IMR-90 (cell line): ENCODE measurements at regions not wholly inside any gene's neighbourhood (a gene's known extent, or its start where the extent isn't known, plus 50 kb on each side); places are given as distances from the start of the nearest gene placed in this dataset.

Source experiments
- ATAC-seq: fragments of 200-7000 bp; cut with Tn5 transposase; 2 replicates; pipeline ENCODE4 v1.9.1; 2020; ENCODE audit warnings: low read depth, mild to moderate bottlenecking, moderate library complexity
- BruUV-seq: library from RNA; stranded (reverse); fragments of 400-500 nt; replicated peaks from 2 replicates; lab custom pipeline; 2021; lab: Mats Ljungman, UMichigan
- CTCF ChIA-PET: fragments of 300-600 bp; formaldehyde crosslinking; extraction: SDS; loops from one replicate; lab custom pipeline; 2021; ENCODE audit warnings: antibody characterized with exemption; lab: Yijun Ruan, JAX
- POLR2A ChIA-PET: fragments of 300-600 bp; sonication (Branson Sonifier 250); formaldehyde crosslinking; loops from one replicate; lab custom pipeline; 2022; ENCODE audit warnings: antibody characterized with exemption; ENCODE audit not compliant: unreplicated experiment; lab: Charles Lee
- DNase-seq: peaks from one replicate; pipeline ENCODE4 v3.0.0; 2013
- H2AFZ ChIP-seq: replicated peaks from 2 replicates; pipeline ENCODE3; 2013; ENCODE audit warnings: low read length, mild to moderate bottlenecking; ENCODE audit not compliant: poor library complexity
- H2AK5ac ChIP-seq: 2 replicates; pipeline ENCODE4 v1.6.1; 2013; ENCODE audit warnings: low read depth, low read length, inconsistent platforms
- H2AK9ac ChIP-seq: replicated peaks from 2 replicates; pipeline ENCODE3; 2013; ENCODE audit warnings: mild to moderate bottlenecking, low read depth, low read length, moderate library complexity; ENCODE audit not compliant: poor library complexity
- H2BK120ac ChIP-seq: 2 replicates; pipeline ENCODE4 v1.6.1; 2013; ENCODE audit warnings: low read depth, low read length, inconsistent platforms
- H2BK15ac ChIP-seq: 3 replicates; pipeline ENCODE4 v1.6.1; 2013; ENCODE audit warnings: low read depth, low read length, inconsistent platforms
- H2BK20ac ChIP-seq: 2 replicates; pipeline ENCODE4 v1.6.1; 2013; ENCODE audit warnings: low read depth, mild to moderate bottlenecking, inconsistent platforms, low read length, moderate library complexity
- H2BK5ac ChIP-seq: 2 replicates; pipeline ENCODE4 v1.6.1; 2013; ENCODE audit warnings: mild to moderate bottlenecking, low read depth, low read length, inconsistent platforms; ENCODE audit not compliant: poor library complexity, severe bottlenecking
- H3K14ac ChIP-seq: replicated peaks from 2 replicates; pipeline ENCODE4 v1.6.1; 2013; ENCODE audit warnings: low read depth, low read length, inconsistent platforms
- H3K18ac ChIP-seq: 2 replicates; pipeline ENCODE4 v1.6.1; 2013; ENCODE audit warnings: low read depth, low read length, control low read depth
- H3K23ac ChIP-seq: 2 replicates; pipeline ENCODE4 v1.6.1; 2013; ENCODE audit warnings: low read depth, low read length, inconsistent platforms
- H3K27ac ChIP-seq: 2 replicates; pipeline ENCODE4 v1.5.1; 2013; ENCODE audit warnings: mild to moderate bottlenecking, control low read depth, low read length; ENCODE audit not compliant: insufficient read depth
- H3K27me3 ChIP-seq: 2 replicates; pipeline ENCODE4 v1.6.1; 2013; ENCODE audit warnings: low read length; ENCODE audit not compliant: control insufficient read depth, insufficient read depth
- H3K36me3 ChIP-seq: 2 replicates; pipeline ENCODE4 v1.6.1; 2013; ENCODE audit warnings: low read length, mixed read lengths; ENCODE audit not compliant: control insufficient read depth, insufficient read depth
- H3K4ac ChIP-seq: 2 replicates; pipeline ENCODE4 v1.6.1; 2013; ENCODE audit warnings: low read depth, low read length, inconsistent platforms
- H3K4me1 ChIP-seq: 2 replicates; pipeline ENCODE4 v1.6.1; 2013; ENCODE audit warnings: low read length, mixed read lengths; ENCODE audit not compliant: control insufficient read depth, insufficient read depth
- H3K4me2 ChIP-seq: 2 replicates; pipeline ENCODE4 v1.6.1; 2013; ENCODE audit warnings: low read depth, mild to moderate bottlenecking, control low read depth, low read length, moderate library complexity
- H3K4me3 ChIP-seq: 2 replicates; pipeline ENCODE4 v1.5.1; 2013; ENCODE audit warnings: low read depth, mild to moderate bottlenecking, control low read depth, low read length, moderate library complexity; ENCODE audit not compliant: insufficient read depth
- H3K56ac ChIP-seq: 2 replicates; pipeline ENCODE4 v1.6.1; 2013; ENCODE audit warnings: low read length, inconsistent platforms; ENCODE audit not compliant: insufficient read depth; ENCODE audit errors: extremely low read depth
- H3K79me1 ChIP-seq, 2 experiments: 2 replicates each; pipeline ENCODE4 v1.6.1; 2013; ENCODE audit warnings: low read length in 2 of 2, inconsistent platforms in 1 of 2, low read depth in 1 of 2
- H3K9ac ChIP-seq: 2 replicates; pipeline ENCODE4 v1.6.1; 2013; ENCODE audit warnings: low read depth, low read length, control low read depth
- H3K9me1 ChIP-seq: 2 replicates; pipeline ENCODE4 v1.6.1; 2013; ENCODE audit warnings: low read length, inconsistent platforms; ENCODE audit not compliant: insufficient read depth
- H3K9me3 ChIP-seq: 2 replicates; pipeline ENCODE4 v1.6.1; 2013; ENCODE audit warnings: low read length; ENCODE audit not compliant: control insufficient read depth, insufficient read depth
- H4K20me1 ChIP-seq: 2 replicates; pipeline ENCODE4 v1.6.1; 2013; ENCODE audit warnings: low read length, inconsistent platforms; ENCODE audit not compliant: insufficient read depth
- H4K5ac ChIP-seq: 2 replicates; pipeline ENCODE4 v1.6.1; 2013; ENCODE audit warnings: mild to moderate bottlenecking, low read depth, low read length, control low read depth
- H4K8ac ChIP-seq, 2 experiments: 2 replicates each; pipeline ENCODE4 v1.6.1; 2013; ENCODE audit warnings: low read depth in 2 of 2, low read length in 2 of 2, control low read depth in 1 of 2, inconsistent platforms in 1 of 2
- H4K91ac ChIP-seq: 2 replicates; pipeline ENCODE4 v1.6.1; 2013; ENCODE audit warnings: low read depth, low read length, inconsistent platforms; ENCODE audit not compliant: insufficient read depth
- ELK1 ChIP-seq: fragments of 150-350 bp; IDR thresholded peaks from 2 replicates; pipeline ENCODE4 v1.6.1; 2016; ENCODE audit warnings: low read depth, mild to moderate bottlenecking, low read length, moderate library complexity, borderline replicate concordance
- FOS ChIP-seq: fragments of 150-350 bp; IDR thresholded peaks from 2 replicates; pipeline ENCODE4 v1.6.1; 2016; ENCODE audit warnings: low read depth, low read length
- WGBS, 2 experiments: methylation state at CpG; one replicate each; pipeline versions ENCODE4 v1.1.5 to v1.1.7; 2013; ENCODE audit warnings: missing lambda C conversion rate in 2 of 2; ENCODE audit not compliant: insufficient read length in 1 of 2; ENCODE audit errors: extremely low coverage in 2 of 2; 5-methylcytosine and 5-hydroxymethylcytosine counted together
- dilution Hi-C: fragments of 300-500 bp; cut with HindIII; formaldehyde crosslinking; loops from one replicate; pipeline ENCODE4 v1.14.3; 2018; ENCODE audit warnings: low sequenced_read_pairs; ENCODE audit not compliant: unreplicated experiment
- in situ Hi-C: fragments of 300-500 bp; cut with MboI; formaldehyde crosslinking; loops from 3 replicates; pipeline ENCODE4 v1.14.3; 2019; ENCODE audit warnings: low sequenced_read_pairs, inconsistent platforms, mixed read lengths
- intact Hi-C: fragments of 100-400 bp; cut with micrococcal nuclease; formaldehyde crosslinking; loops from 2 replicates; pipeline ENCODE4 v1.10.0; 2022

GRCh38 chr14:81765651-81766275 is 232.1 kb upstream of the SEL1L start:
- in situ Hi-C loops = no loop called here
- WGBS, 2 experiments = no CpG with 5 or more reads among the region's 3 CpGs
- no peaks in the 10 kb centered on the region for H3K9me1 ChIP-seq

More at GRCh38 chr14:81765651-81766275, 232.1 kb upstream of the SEL1L start:
- no peak overlapping the region for H3K4me2 ChIP-seq
- no peak overlapping the region for H3K18ac ChIP-seq
- BruUV-seq = no TSS peak
- ATAC-seq = no peak
- intact Hi-C loops = no loop called here
- H3K27ac ChIP-seq = no peak overlapping the region
- CTCF ChIA-PET = no interaction called here
- no peaks in the 10 kb centered on the region for H3K4me1 ChIP-seq
- no peak overlapping the region for H3K23ac ChIP-seq
- no peaks in the 10 kb centered on the region for H3K27me3 ChIP-seq
- no peak overlapping the region for H4K5ac ChIP-seq
- no peak overlapping the region for H2BK15ac ChIP-seq
- no peak overlapping the region for H2BK5ac ChIP-seq
- H3K4me3 ChIP-seq = no peak overlapping the region
- dilution Hi-C loops = no loop called here
- DNase-seq = no peak
- no peak overlapping the region for H2BK120ac ChIP-seq
- no peak overlapping the region for H4K8ac ChIP-seq
- no peaks in the 10 kb centered on the region for H4K20me1 ChIP-seq
- peaks cover 3% of the 10 kb centered on the region; the same call in 1 of the 2 replicates for H3K9me3 ChIP-seq
- H3K14ac ChIP-seq = no peak overlapping the region
- no peak overlapping the region for H2AK5ac ChIP-seq
- H3K79me1 ChIP-seq = no peaks in the 10 kb centered on the region
- no peak overlapping the region for H3K9ac ChIP-seq
- no peak overlapping the region for H2BK20ac ChIP-seq
- TF ChIP-seq FOS (no peak), ELK1 (no peak)
- no peak overlapping the region for H2AFZ ChIP-seq
- H3K56ac ChIP-seq = no peak overlapping the region
- H3K4ac ChIP-seq = no peak overlapping the region
- H2AK9ac ChIP-seq = no peak overlapping the region
- POLR2A ChIA-PET = no interaction called here
- no peaks in the 10 kb centered on the region for H3K36me3 ChIP-seq
- no peak overlapping the region for H4K91ac ChIP-seq
